Peyer's patch (tissue), 4 donors: ENCODE measurements at regions not wholly inside any gene's neighbourhood (a gene's known extent, or its start where the extent isn't known, plus 50 kb on each side); places are given as distances from the start of the nearest gene placed in this dataset.

Source experiments
- DNase-seq, 3 donors: peaks; one replicate each; pipeline ENCODE4 v3.0.0-alpha.2; 2017 to 2019
- H3K27ac ChIP-seq, 4 donors: fragments of 200-600 bp; sonication (generic); one replicate each; pipeline ENCODE4 v1.5.1; 2016 to 2019
- H3K27me3 ChIP-seq, 2 donors: fragments of 200-600 bp; sonication (generic); one replicate each; pipeline ENCODE4 v1.5.1; 2019
- H3K36me3 ChIP-seq, 3 donors: fragments of 200-600 bp; sonication (generic); one replicate each; pipeline ENCODE4 v1.5.1; 2016 to 2019
- H3K4me1 ChIP-seq, 4 donors: fragments of 200-600 bp; sonication (generic); one replicate each; pipeline ENCODE4 v1.5.1; 2016 to 2019
- H3K4me3 ChIP-seq, 4 donors: fragments of 200-600 bp; sonication (generic); 1 replicate in 3 of 4; 2 replicates in 1 of 4; pipeline ENCODE4 v1.5.1; 2016 to 2019; ENCODE audit warnings: mild to moderate bottlenecking in 1 of 4
- H3K9me3 ChIP-seq, 4 donors: fragments of 200-600 bp; sonication (generic); one replicate each; pipeline ENCODE4 v1.5.1; 2016 to 2019; ENCODE audit warnings: mild to moderate bottlenecking in 1 of 4
- POLR2A ChIP-seq, 2 donors: fragments of 450-650 bp; IDR thresholded peaks; one replicate each; pipeline ENCODE4 v1.5.1; 2017; ENCODE audit warnings: antibody characterized with exemption in 2 of 2, mild to moderate bottlenecking in 2 of 2, moderate library complexity in 2 of 2
- TF ChIP-seq, protein P1 (sequence below), 6 experiments: fragments of 450-650 bp in 4 of 6; fragments of 200-600 bp in 2 of 6; sonication (generic) in 1 of 6; IDR thresholded peaks; one replicate each; pipeline ENCODE4 v1.5.1; 2017 to 2019; ENCODE audit warnings: antibody characterized with exemption in 6 of 6, mild to moderate bottlenecking in 3 of 6, moderate library complexity in 1 of 6

DNA sequence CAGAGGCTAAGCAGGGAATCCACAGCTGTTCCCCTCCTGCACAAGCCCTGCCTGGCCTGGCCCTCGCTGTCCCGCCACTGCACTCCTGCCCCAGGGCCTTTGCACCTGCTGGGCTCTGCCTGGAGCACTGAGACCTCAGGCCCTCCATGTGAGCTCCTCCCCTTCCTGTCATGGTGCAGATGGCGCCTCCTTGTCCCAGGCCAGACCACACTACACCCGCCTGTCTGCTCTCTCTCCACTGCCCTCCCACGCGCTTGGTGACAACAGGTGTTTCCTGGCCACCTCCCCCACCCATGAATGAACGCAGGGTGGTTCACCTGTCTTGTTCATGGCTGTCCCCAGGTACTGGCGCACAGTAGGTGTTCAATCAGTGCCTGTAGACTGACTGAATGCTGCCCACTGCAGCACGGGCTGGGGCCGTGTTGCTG lies 82.9 kb downstream of the NCOR2 start:
- H3K4me1 ChIP-seq, result peaks cover 0 to 33% (median 14%) of the 10 kb centered on the region in 4 donors
- TF ChIP-seq, protein P1, sequence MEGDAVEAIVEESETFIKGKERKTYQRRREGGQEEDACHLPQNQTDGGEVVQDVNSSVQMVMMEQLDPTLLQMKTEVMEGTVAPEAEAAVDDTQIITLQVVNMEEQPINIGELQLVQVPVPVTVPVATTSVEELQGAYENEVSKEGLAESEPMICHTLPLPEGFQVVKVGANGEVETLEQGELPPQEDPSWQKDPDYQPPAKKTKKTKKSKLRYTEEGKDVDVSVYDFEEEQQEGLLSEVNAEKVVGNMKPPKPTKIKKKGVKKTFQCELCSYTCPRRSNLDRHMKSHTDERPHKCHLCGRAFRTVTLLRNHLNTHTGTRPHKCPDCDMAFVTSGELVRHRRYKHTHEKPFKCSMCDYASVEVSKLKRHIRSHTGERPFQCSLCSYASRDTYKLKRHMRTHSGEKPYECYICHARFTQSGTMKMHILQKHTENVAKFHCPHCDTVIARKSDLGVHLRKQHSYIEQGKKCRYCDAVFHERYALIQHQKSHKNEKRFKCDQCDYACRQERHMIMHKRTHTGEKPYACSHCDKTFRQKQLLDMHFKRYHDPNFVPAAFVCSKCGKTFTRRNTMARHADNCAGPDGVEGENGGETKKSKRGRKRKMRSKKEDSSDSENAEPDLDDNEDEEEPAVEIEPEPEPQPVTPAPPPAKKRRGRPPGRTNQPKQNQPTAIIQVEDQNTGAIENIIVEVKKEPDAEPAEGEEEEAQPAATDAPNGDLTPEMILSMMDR (IDR thresholded peaks at IDR 0.05), result no peak
- no peak for TF ChIP-seq POLR2A (IDR thresholded peaks at IDR 0.05)
- peaks cover 0 to 48% (median 0%) of the 10 kb centered on the region in 3 donors for H3K36me3 ChIP-seq
- H3K4me3 ChIP-seq, result no peak overlapping the region
- H3K27ac ChIP-seq, result peak overlapping the region in 1 of 4 donors; percentile 38
- no peaks in the 10 kb centered on the region for H3K27me3 ChIP-seq
- H3K9me3 ChIP-seq, result no peaks in the 10 kb centered on the region
- peak in 2 of 3 donors; percentile 47 to 67 for DNase-seq

DNA sequence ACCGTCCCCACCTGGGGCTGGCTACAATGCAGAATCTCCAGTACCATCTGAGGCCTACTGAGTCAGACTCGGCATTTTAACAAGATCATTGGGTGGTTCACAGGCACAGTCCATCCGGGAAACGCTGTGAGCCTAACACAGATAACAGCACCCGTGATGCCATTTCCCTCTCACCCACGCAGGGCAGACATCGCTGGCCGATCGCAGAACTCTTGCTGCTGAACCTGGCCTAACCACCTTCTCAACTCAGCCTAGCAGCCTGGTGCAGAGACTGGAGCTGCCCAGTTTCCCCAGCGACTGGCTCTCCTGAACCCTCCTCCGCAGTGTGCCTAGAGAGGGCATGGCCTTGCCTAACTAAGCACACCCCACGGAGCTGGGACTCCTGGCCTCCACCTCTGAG lies 83.3 kb downstream of the NCOR2 start:
- H3K4me3 ChIP-seq, result no peak overlapping the region
- peaks cover 0 to 48% (median 0%) of the 10 kb centered on the region in 3 donors for H3K36me3 ChIP-seq
- TF ChIP-seq, protein P1 (IDR thresholded peaks at IDR 0.05), result no peak
- no peak for TF ChIP-seq POLR2A (IDR thresholded peaks at IDR 0.05)
- peaks cover 0 to 35% (median 15%) of the 10 kb centered on the region in 4 donors for H3K4me1 ChIP-seq
- no peak for DNase-seq
- H3K9me3 ChIP-seq, result no peaks in the 10 kb centered on the region
- H3K27ac ChIP-seq, result peak overlapping the region in 1 of 4 donors; percentile 38
- H3K27me3 ChIP-seq, result no peaks in the 10 kb centered on the region

DNA sequence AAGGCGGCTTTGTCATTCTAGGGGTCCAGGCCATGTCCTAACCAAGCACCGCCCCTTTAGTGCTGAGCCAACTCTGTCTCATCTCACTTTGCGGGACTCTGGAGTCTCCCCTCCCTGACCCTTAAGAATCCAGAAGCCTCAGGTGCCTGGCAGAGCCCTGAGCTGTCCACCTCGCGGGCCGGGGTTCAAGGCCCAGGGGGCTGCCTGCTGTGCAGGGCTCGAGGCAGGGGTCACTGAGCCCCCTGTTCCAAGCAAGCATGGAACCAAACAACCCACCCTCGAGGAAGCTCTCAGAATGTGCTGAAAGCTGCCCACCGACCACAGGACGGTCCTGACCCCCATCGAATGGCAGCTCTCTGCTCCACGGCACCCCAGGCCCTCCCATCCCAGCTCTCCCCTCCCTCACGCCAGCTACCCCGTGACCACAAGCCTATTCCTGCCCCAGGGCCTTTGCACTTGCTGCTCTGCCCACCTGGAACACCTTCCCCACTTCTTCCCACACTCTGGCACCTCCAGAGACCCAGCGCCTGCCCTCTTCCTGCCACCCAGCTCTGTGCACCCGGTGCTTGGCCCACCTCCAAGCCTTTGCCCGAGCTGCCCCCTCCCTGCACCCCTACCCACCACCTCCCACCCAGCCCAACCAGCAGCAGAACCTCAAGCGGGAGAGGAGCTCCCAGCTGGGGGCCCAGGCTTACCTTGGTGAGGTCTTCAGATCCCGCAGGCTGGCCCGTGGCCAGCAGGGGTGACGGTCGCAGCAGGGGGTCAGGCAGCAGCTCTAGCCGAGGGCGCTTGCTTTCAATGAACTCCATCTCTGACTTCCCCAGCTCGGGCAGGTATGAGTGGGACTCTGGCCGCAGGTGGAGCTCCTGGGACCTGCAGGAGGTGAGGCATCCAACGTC lies 84.3 kb downstream of the NCOR2 start:
- peak overlapping the region in 1 of 4 donors; percentile 25 for H3K27ac ChIP-seq
- TF ChIP-seq POLR2A (IDR thresholded peaks at IDR 0.05), result no peak
- TF ChIP-seq, protein P1 (IDR thresholded peaks at IDR 0.05), result no peak
- peaks cover 0 to 44% (median 0%) of the 10 kb centered on the region in 3 donors for H3K36me3 ChIP-seq
- H3K9me3 ChIP-seq, result no peaks in the 10 kb centered on the region
- peaks cover 0 to 30% (median 15%) of the 10 kb centered on the region in 4 donors for H3K4me1 ChIP-seq
- no peak overlapping the region for H3K4me3 ChIP-seq
- no peak for DNase-seq
- H3K27me3 ChIP-seq, result no peaks in the 10 kb centered on the region

DNA sequence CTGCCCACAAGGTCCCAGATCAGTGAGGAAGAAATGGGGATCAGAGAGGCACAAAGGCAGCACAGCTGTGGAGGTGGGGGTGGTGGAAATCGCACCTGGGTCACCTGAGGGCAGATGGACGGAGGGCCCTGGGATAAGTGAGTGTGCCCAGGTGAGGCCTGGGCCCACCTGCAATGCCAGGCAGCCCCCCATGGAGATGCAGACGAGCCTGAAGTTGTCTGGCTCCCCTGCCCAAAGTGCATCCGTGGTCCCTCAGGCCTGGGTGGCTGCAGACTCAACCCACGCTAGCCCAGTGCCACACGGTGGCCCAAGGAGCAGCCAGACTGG lies 84.9 kb downstream of the NCOR2 start:
- no peaks in the 10 kb centered on the region for H3K27me3 ChIP-seq

DNA sequence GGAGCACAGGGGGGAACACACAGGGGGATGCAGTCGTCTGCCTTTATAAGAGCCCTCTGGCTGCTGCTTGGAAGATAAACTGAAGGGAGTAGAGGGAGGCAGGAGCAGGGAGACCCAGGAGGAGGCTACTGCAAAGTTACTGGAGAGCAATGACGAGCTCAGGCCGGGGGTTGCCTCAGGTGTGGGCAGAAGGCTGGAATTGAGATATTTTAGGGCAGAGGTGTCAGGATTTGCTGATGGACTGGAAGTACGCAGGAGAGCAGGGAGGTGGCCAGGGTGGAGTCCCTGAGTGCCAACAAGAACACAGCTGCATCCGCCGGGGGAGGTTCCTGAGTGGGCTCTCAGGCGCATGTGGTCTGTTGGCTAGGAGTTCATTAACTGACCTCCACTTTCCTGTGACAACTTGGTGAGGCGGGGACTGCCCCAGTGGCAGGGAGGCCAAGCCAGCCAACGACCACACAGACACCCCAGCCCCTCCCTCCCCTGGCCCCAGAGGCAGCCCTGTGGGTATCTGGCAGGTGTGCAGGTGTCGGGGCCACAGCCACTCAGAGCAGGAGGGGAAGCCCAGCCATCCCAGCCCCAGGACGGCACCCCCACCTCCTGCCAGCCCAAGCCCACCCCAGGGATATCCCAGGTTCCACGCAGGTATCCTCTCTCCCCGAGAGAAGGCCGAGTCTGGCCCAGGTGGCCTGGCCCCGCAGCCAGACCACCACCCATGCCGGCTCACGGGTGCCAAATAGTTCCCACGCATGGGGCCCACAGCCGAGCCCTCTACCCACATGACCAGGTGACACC lies 85.4 kb downstream of the NCOR2 start:
- H3K9me3 ChIP-seq, result no peaks in the 10 kb centered on the region
- DNase-seq, result peak in 2 of 3 donors; percentile 67 to 76
- H3K4me1 ChIP-seq, result peaks cover 0 to 26% (median 14%) of the 10 kb centered on the region in 4 donors
- H3K36me3 ChIP-seq, result peaks cover 0 to 44% (median 0%) of the 10 kb centered on the region in 3 donors
- TF ChIP-seq, protein P1 (IDR thresholded peaks at IDR 0.05), result no peak
- no peak for TF ChIP-seq POLR2A (IDR thresholded peaks at IDR 0.05)
- no peaks in the 10 kb centered on the region for H3K27me3 ChIP-seq
- H3K4me3 ChIP-seq, result no peak overlapping the region
- H3K27ac ChIP-seq, result peak overlapping the region in 2 of 4 donors; percentile 38 to 57

More for the DNA sequence above, 84.9 kb downstream of the NCOR2 start:
- Histone ChIP-seq H3K4me1 (peaks cover 0 to 26% (median 14%) of the 10 kb centered on the region in 4 donors), H3K36me3 (peaks cover 0 to 44% (median 0%) of the 10 kb centered on the region in 3 donors), H3K4me3 (no peak overlapping the region), H3K9me3 (no peaks in the 10 kb centered on the region), H3K27ac (peak overlapping the region in 1 of 4 donors; percentile 57)
- TF ChIP-seq POLR2A (IDR thresholded peaks at IDR 0.05), result no peak
- TF ChIP-seq, protein P1 (IDR thresholded peaks at IDR 0.05), result no peak
- no peak for DNase-seq
